ENCODE measurements at regions not wholly inside any gene's neighbourhood (a gene's known extent, or its start where the extent isn't known, plus 50 kb on each side); places are given as distances from the start of the nearest gene placed in this dataset.

DNA sequence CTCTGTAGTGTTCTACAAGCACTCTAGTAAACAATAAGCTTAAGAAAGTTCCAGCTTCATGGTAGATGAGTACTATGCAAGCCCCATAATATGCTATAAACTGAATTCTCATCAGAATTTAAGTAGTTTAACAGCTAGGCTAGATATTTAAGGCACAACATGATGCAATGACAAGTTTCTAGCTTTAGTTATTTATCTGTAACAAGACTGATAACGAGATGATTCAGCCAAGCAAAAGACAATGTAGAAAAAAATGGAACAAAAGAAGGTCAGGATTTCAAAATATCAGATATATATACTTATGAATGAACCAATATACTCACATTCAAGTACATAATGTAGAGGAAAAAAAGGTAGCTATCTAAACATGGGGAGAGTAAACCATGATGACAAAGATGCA, 61.0 kb upstream of the RERGL start:
- no peak for TF ChIP-seq CTCF (conservative IDR thresholded peaks at IDR 0.05)
- no peak for TF ChIP-seq EZH2 (IDR thresholded peaks at IDR 0.05; ENCODE audit: low read depth)
- 0 out of 2 replicates have a peak, but pooled peaks cover 3% of the 10 kb centered on the region for H3K9me3 ChIP-seq (ENCODE audit: insufficient read depth, low read depth)
- H4K20me1 ChIP-seq (ENCODE audit: insufficient read depth) = no peaks in the 10 kb centered on the region
- no peaks in the 10 kb centered on the region for H3K36me3 ChIP-seq (ENCODE audit: low read depth)
- POLR2A ChIA-PET (ENCODE audit: unreplicated experiment) = no interaction called here
- no peaks in the 10 kb centered on the region for H3F3A ChIP-seq (ENCODE audit: insufficient read depth, low read depth)
- CTCF ChIA-PET = no interaction called here
- no peaks in the 10 kb centered on the region for H3K4me1 ChIP-seq (replicated peaks; ENCODE audit: insufficient read depth)
- no peaks in the 10 kb centered on the region; the same call in 1 of the 2 replicates for H3K9me2 ChIP-seq (ENCODE audit: insufficient read depth)
- no peak overlapping the region for H2AFZ ChIP-seq
- no TSS peak for BruUV-seq (replicated peaks)
- no peak overlapping the region for H3K4me3 ChIP-seq
- no peak for DNase-seq
- H3K27ac ChIP-seq = no peak overlapping the region
- no peaks in the 10 kb centered on the region for H3K27me3 ChIP-seq (ENCODE audit: insufficient read depth, low read depth)
- no peaks in the 10 kb centered on the region for H3K79me2 ChIP-seq (ENCODE audit: low read depth)
- no peak overlapping the region for H3K4me2 ChIP-seq
- intact Hi-C loops (cut with micrococcal nuclease; ENCODE audit: unreplicated experiment) = no loop called here

- CTCF ChIA-PET = interaction anchor here (1.5 kb wide), 1 partner anchor 9 kb away, joined by 4 read pairs; no protein-coding TSS in a partner anchor
- H3K9me2 ChIP-seq (ENCODE audit: insufficient read depth) = no peaks in the 10 kb centered on the region
- no peaks in the 10 kb centered on the region for H3F3A ChIP-seq (ENCODE audit: insufficient read depth, low read depth)
- TF ChIP-seq CTCF (conservative IDR thresholded peaks at IDR 0.05) = no peak
- no peak for TF ChIP-seq EZH2 (IDR thresholded peaks at IDR 0.05; ENCODE audit: low read depth)
- no peaks in the 10 kb centered on the region for H3K36me3 ChIP-seq (ENCODE audit: low read depth)
- no peaks in the 10 kb centered on the region for H3K79me2 ChIP-seq (ENCODE audit: low read depth)
- no peak overlapping the region for H3K4me2 ChIP-seq
- no peak for DNase-seq
- H3K4me1 ChIP-seq (replicated peaks; ENCODE audit: insufficient read depth) = no peaks in the 10 kb centered on the region
- H2AFZ ChIP-seq = no peak overlapping the region
- no peaks in the 10 kb centered on the region for H3K27me3 ChIP-seq (ENCODE audit: insufficient read depth, low read depth)
- H3K4me3 ChIP-seq = no peak overlapping the region
- POLR2A ChIA-PET (ENCODE audit: unreplicated experiment) = interaction anchor here (0.5 kb wide), 1 partner anchor 1711 kb away, joined by 3 read pairs; no protein-coding TSS in a partner anchor
- intact Hi-C loops (cut with micrococcal nuclease; ENCODE audit: unreplicated experiment) = no loop called here
- H3K27ac ChIP-seq = no peak overlapping the region
- 0 out of 2 replicates have a peak, but pooled peaks cover 4% of the 10 kb centered on the region for H3K9me3 ChIP-seq (ENCODE audit: insufficient read depth, low read depth)
- H4K20me1 ChIP-seq (ENCODE audit: insufficient read depth) = no peaks in the 10 kb centered on the region
- BruUV-seq (replicated peaks) = no TSS peak
Measured at GRCh38 chr12:18148961-18149360, 59.0 kb upstream of the RERGL start.

DNA sequence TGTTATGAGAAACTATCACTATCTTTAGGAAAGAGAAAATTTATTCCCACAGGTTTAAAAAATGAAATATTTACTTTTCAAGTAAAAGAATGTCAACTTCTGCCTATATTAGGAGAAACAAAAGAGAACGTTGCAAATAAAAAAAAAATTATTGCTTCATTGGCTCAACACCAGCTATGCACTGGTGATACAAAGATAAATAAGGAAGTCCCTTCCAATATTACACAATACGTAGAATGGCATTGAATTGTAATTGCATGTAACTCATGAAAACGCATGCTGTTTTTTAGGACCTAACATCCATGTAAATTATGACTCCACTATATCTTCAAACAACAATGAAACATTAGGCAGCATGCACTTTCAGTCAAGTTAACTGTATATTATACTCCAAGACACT, 56.4 kb upstream of the RERGL start:
- H3F3A ChIP-seq (ENCODE audit: insufficient read depth, low read depth) = no peaks in the 10 kb centered on the region
- intact Hi-C loops (cut with micrococcal nuclease; ENCODE audit: unreplicated experiment) = no loop called here
- DNase-seq = no peak
- H3K36me3 ChIP-seq (ENCODE audit: low read depth) = no peaks in the 10 kb centered on the region
- peaks cover 6% of the 10 kb centered on the region; the same call in 1 of the 2 replicates for H3K9me3 ChIP-seq (ENCODE audit: insufficient read depth, low read depth)
- H2AFZ ChIP-seq = no peak overlapping the region
- ChIA-PET POLR2A (ENCODE audit: unreplicated experiment) (no interaction called here), CTCF (no interaction called here)
- no peak overlapping the region for H3K4me2 ChIP-seq
- BruUV-seq (replicated peaks) = no TSS peak
- H3K27me3 ChIP-seq (ENCODE audit: insufficient read depth, low read depth) = no peaks in the 10 kb centered on the region
- no peaks in the 10 kb centered on the region for H3K9me2 ChIP-seq (ENCODE audit: insufficient read depth)
- H3K79me2 ChIP-seq (ENCODE audit: low read depth) = no peaks in the 10 kb centered on the region
- no peak overlapping the region for H3K27ac ChIP-seq
- H4K20me1 ChIP-seq (ENCODE audit: insufficient read depth) = no peaks in the 10 kb centered on the region
- TF ChIP-seq EZH2 (IDR thresholded peaks at IDR 0.05; ENCODE audit: low read depth) (no peak), CTCF (conservative IDR thresholded peaks at IDR 0.05) (no peak)
- peaks cover 5% of the 10 kb centered on the region; the same call in 1 of the 2 replicates for H3K4me1 ChIP-seq (replicated peaks; ENCODE audit: insufficient read depth)
- H3K4me3 ChIP-seq = no peak overlapping the region

All from PC-9 (cell line).